ENCODE measurements at regions not wholly inside any gene's neighbourhood (a gene's known extent, or its start where the extent isn't known, plus 50 kb on each side); places are given as distances from the start of the nearest gene placed in this dataset.

- Histone ChIP-seq H3K9me3 (ENCODE audit: control insufficient read depth, insufficient read depth, low read depth, low read length) (no peaks in the 10 kb centered on the region), H3K27ac (ENCODE audit: extremely low read depth, low read depth, low read length) (no peak overlapping the region), H3K4me3 (ENCODE audit: low read depth, low read length) (no peak overlapping the region), H3K4me1 (ENCODE audit: control insufficient read depth, insufficient read depth, low read length) (no peaks in the 10 kb centered on the region), H3K36me3 (ENCODE audit: control insufficient read depth in 2 of 2, insufficient read depth in 1 of 2, low read length in 2 of 2) (no peaks in the 10 kb centered on the region)
- POLR2A ChIA-PET: no interaction called here
- CTCF ChIA-PET: interaction anchor here (0.6 to 1.0 kb wide), 2 partner anchors 20 to 42 kb away, joined by 3 to 4 read pairs; no protein-coding TSS in a partner anchor
- no peak for TF ChIP-seq ZNF37A (tag by site-specific recombination; IDR thresholded peaks at IDR 0.05)
- TF ChIP-seq ZNF626 (tag by site-specific recombination; IDR thresholded peaks at IDR 0.05): no peak
- TF ChIP-seq MYNN (tag by site-specific recombination; IDR thresholded peaks at IDR 0.05; ENCODE audit: borderline replicate concordance): no peak
- TF ChIP-seq ZNF843 (tag by site-specific recombination; IDR thresholded peaks at IDR 0.05): no peak
- no peak for TF ChIP-seq ZFP37 (tag by site-specific recombination; IDR thresholded peaks at IDR 0.05)
Observed at GRCh38 chr1:48160486-48161132, 61.9 kb upstream of the SLC5A9 start.

- TF ChIP-seq KLF8 (tag by site-specific recombination; IDR thresholded peaks at IDR 0.05) (no peak), ZNF266 (tag by site-specific recombination; IDR thresholded peaks at IDR 0.05; ENCODE audit: low read depth) (no peak), ZNF624 (tag by site-specific recombination; IDR thresholded peaks at IDR 0.05) (no peak), MEIS1 (CRISPR knock-in tag; IDR thresholded peaks at IDR 0.05; ENCODE audit: borderline replicate concordance) (no peak), ZBTB44 (tag by site-specific recombination; IDR thresholded peaks at IDR 0.05) (no peak), ZNF664 (tag by site-specific recombination; IDR thresholded peaks at IDR 0.05) (no peak), SCRT1 (tag by site-specific recombination; IDR thresholded peaks at IDR 0.05; ENCODE audit: borderline replicate concordance) (no peak)
- TF ChIP-seq, protein P1, sequence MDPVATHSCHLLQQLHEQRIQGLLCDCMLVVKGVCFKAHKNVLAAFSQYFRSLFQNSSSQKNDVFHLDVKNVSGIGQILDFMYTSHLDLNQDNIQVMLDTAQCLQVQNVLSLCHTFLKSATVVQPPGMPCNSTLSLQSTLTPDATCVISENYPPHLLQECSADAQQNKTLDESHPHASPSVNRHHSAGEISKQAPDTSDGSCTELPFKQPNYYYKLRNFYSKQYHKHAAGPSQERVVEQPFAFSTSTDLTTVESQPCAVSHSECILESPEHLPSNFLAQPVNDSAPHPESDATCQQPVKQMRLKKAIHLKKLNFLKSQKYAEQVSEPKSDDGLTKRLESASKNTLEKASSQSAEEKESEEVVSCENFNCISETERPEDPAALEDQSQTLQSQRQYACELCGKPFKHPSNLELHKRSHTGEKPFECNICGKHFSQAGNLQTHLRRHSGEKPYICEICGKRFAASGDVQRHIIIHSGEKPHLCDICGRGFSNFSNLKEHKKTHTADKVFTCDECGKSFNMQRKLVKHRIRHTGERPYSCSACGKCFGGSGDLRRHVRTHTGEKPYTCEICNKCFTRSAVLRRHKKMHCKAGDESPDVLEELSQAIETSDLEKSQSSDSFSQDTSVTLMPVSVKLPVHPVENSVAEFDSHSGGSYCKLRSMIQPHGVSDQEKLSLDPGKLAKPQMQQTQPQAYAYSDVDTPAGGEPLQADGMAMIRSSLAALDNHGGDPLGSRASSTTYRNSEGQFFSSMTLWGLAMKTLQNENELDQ (tag by site-specific recombination; IDR thresholded peaks at IDR 0.05; ENCODE audit: low read depth): no peak
- ChIA-PET POLR2A (no interaction called here), CTCF (interaction anchor here (0.7 kb wide), 2 partner anchors 46 to 411 kb away, joined by 3 to 6 read pairs; no protein-coding TSS in a partner anchor)
- Histone ChIP-seq H3K36me3 (ENCODE audit: control insufficient read depth in 2 of 2, insufficient read depth in 1 of 2, low read length in 2 of 2) (no peaks in the 10 kb centered on the region), H3K9me3 (ENCODE audit: control insufficient read depth, insufficient read depth, low read depth, low read length) (no peaks in the 10 kb centered on the region; the same call in 1 of the 2 replicates), H3K4me1 (ENCODE audit: control insufficient read depth, insufficient read depth, low read length) (no peaks in the 10 kb centered on the region), H3K4me3 (ENCODE audit: low read depth, low read length) (no peak overlapping the region), H3K27ac (ENCODE audit: extremely low read depth, low read depth, low read length) (no peak overlapping the region)
Observed at GRCh38 chr1:48139275-48139674, 83.2 kb upstream of the SLC5A9 start.

- H3K36me3 ChIP-seq (ENCODE audit: control insufficient read depth in 2 of 2, insufficient read depth in 1 of 2, low read length in 2 of 2): no peaks in the 10 kb centered on the region
- CTCF ChIA-PET: interaction anchor here (1.2 kb wide), 1 partner anchor 109 kb away, joined by 3 read pairs; no protein-coding TSS in a partner anchor
- H3K4me1 ChIP-seq (ENCODE audit: control insufficient read depth, insufficient read depth, low read length): no peaks in the 10 kb centered on the region
- H3K9me3 ChIP-seq (ENCODE audit: control insufficient read depth, insufficient read depth, low read depth, low read length): no peaks in the 10 kb centered on the region
- TF ChIP-seq HOXC10 (CRISPR knock-in tag; IDR thresholded peaks at IDR 0.05) (no peak), ZNF155 (tag by site-specific recombination; IDR thresholded peaks at IDR 0.05) (no peak), ZXDB (tag by site-specific recombination; IDR thresholded peaks at IDR 0.05) (no peak)
- TF ChIP-seq, protein P1 (tag by site-specific recombination; IDR thresholded peaks at IDR 0.05; ENCODE audit: low read depth): no peak
- H3K4me3 ChIP-seq (ENCODE audit: low read depth, low read length): no peak overlapping the region
- no peak overlapping the region for H3K27ac ChIP-seq (ENCODE audit: extremely low read depth, low read depth, low read length)
- POLR2A ChIA-PET: no interaction called here
Observed at GRCh38 chr1:48127735-48128685, 94.5 kb upstream of the SLC5A9 start.

All from HEK293 (cell line).